Islet precursor cell (in vitro differentiated cells): ENCODE measurements at regions not wholly inside any gene's neighbourhood (a gene's known extent, or its start where the extent isn't known, plus 50 kb on each side); places are given as distances from the start of the nearest gene placed in this dataset.

Experiments
- DNase-seq: peaks from one replicate; pipeline ENCODE4 v3.0.0-alpha.2; 2018

GRCh38 chr13:109846185-109846584, 59.8 kb upstream of the IRS2 start:
- DNase-seq, result no peak

DNA sequence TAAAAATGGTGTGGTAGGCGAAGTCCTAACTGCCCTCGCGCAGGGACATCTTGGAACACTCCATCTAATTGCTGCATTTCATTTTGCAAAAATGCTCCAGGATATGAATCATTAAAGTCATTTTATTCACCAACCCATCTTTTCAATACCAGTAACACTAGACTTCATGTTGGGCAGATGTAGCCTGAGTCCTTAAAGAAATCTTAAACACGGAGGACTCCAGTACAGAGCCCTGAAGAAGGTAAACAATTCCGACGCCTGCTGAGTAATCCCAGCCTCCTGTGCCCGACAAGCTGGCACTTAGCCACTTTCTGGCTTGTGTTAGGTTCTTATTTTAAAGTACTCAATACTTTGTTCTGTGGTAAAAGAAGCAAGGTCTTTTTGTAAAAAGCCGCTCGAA, 58.0 kb upstream of the IRS2 start:
- no peak for DNase-seq

- no peak for DNase-seq
Observed at GRCh38 chr13:109843695-109844094, 57.3 kb upstream of the IRS2 start.

GRCh38 chr13:109842212-109842920, 56.0 kb upstream of the IRS2 start:
- no peak for DNase-seq

- DNase-seq, result no peak
Observed at GRCh38 chr13:109840893-109841287, 54.5 kb upstream of the IRS2 start.

- peak; percentile 71 for DNase-seq
Observed at GRCh38 chr13:109840201-109840892, 54.0 kb upstream of the IRS2 start.

DNA sequence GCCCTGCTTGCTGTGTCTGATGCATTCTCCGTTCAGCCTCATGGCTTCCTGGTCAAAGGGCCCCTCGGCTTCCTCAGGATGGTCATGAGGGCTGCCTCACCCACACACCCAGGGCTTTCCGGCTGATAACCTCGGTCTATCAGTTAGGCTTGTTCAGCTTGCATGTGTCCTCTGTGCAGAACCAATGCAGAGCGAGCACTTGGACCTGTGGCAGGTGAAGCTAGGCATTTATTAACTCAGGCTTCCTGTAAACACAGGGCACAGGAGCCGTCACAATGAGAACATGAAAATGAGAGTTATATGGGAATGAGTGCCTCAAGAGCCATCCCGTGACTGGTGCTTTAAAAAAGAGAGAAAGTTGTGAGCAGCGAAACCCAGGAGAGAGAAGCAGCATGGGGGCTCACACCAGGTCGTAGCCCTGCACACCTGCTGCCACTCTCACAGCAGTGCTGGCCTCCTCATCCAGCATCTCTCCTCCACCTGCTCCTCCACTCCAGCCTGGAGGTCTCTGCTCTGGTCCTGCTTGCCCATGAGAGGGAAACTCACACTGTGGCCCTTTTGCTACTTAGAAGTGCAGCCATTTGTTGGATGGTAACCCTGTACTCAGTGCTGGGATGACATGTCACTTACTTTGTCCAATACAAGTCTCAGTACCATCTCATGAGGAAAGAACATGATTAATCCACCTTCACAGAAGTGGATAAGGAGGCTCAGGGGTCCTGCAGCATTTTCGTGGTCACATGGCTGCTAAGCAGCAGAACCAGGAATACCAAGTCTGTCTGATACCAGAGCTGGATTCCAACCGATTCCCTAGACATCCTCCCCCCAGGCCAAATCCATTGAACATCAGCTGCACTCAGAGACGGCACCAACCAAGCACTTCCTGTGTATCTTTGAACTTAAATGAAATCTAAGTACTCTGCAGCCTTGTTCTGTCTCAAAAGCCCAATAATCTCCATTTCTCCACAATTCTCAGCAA, 50.5 kb upstream of the IRS2 start:
- DNase-seq, result peak; percentile 66
